Stimulated activated naive CD4-positive, alpha-beta T cell (primary cell): ENCODE measurements at regions not wholly inside any gene's neighbourhood (a gene's known extent, or its start where the extent isn't known, plus 50 kb on each side); places are given as distances from the start of the nearest gene placed in this dataset.

Experiments used
- DNase-seq, 6 experiments: peaks; one replicate each; lab custom pipeline; 2025; lab: John Stamatoyannopoulos, UW

- no peak for DNase-seq
Measured at GRCh38 chr15:70306081-70306480, 208.4 kb upstream of the TLE3 start.

- no peak for DNase-seq
Measured at GRCh38 chr15:70303981-70304380, 206.3 kb upstream of the TLE3 start.

GRCh38 chr15:70302360-70302759, 204.6 kb upstream of the TLE3 start:
- no peak for DNase-seq

GRCh38 chr15:70301396-70301795, 203.7 kb upstream of the TLE3 start:
- no peak for DNase-seq

- peak in 3 of 6 experiments; percentile 4 to 19 (median 6) for DNase-seq
Measured at GRCh38 chr15:70299931-70300869, 202.5 kb upstream of the TLE3 start.

GRCh38 chr15:70297465-70298058, 199.8 kb upstream of the TLE3 start:
- no peak for DNase-seq

- no peak for DNase-seq
Measured at GRCh38 chr15:70294731-70295305, 197.1 kb upstream of the TLE3 start.

- no peak for DNase-seq
Measured at GRCh38 chr15:70293591-70294470, 196.1 kb upstream of the TLE3 start.

- no peak for DNase-seq
Measured at GRCh38 chr15:70293138-70293537, 195.4 kb upstream of the TLE3 start.

- DNase-seq: no peak
Measured at GRCh38 chr15:70292076-70292760, 194.5 kb upstream of the TLE3 start.

GRCh38 chr15:70291305-70292075, 193.8 kb upstream of the TLE3 start:
- no peak for DNase-seq

GRCh38 chr15:70290708-70291107, 193.0 kb upstream of the TLE3 start:
- DNase-seq: no peak

- DNase-seq: no peak
Measured at GRCh38 chr15:70289191-70289955, 191.7 kb upstream of the TLE3 start.

- DNase-seq: no peak
Measured at GRCh38 chr15:70286113-70286806, 188.5 kb upstream of the TLE3 start.

- no peak for DNase-seq
Measured at GRCh38 chr15:70284438-70285214, 186.9 kb upstream of the TLE3 start.

- no peak for DNase-seq
Measured at GRCh38 chr15:70283511-70283910, 185.8 kb upstream of the TLE3 start.

- DNase-seq: no peak
Measured at GRCh38 chr15:70281811-70282307, 184.1 kb upstream of the TLE3 start.

GRCh38 chr15:70281261-70281810, 183.6 kb upstream of the TLE3 start:
- DNase-seq: no peak
